AG08396 (cell line): ENCODE measurements at regions not wholly inside any gene's neighbourhood (a gene's known extent, or its start where the extent isn't known, plus 50 kb on each side); places are given as distances from the start of the nearest gene placed in this dataset.

ENCODE experiments used
- DNase-seq: peaks from one replicate; pipeline ENCODE4 v3.0.0; 2012; ENCODE audit warnings: low spot score, mixed read lengths

GRCh38 chr21:24729568-24729967 lies 877.7 kb downstream of the MRPL39 start:
- peak; percentile 5 for DNase-seq

- peak; percentile 2 for DNase-seq
These were observed 879.4 kb downstream of the MRPL39 start for GRCh38 chr21:24727803-24728440.

- DNase-seq, result no peak
These were observed 890.9 kb downstream of the MRPL39 start for GRCh38 chr21:24716281-24716918.

- DNase-seq, result no peak
These were observed 892.6 kb downstream of the MRPL39 start for GRCh38 chr21:24714646-24715200.

GRCh38 chr21:24705201-24705600 lies 902.1 kb downstream of the MRPL39 start:
- DNase-seq, result no peak

- DNase-seq, result no peak
These were observed 913.5 kb downstream of the MRPL39 start for GRCh38 chr21:24693779-24694178.

GRCh38 chr21:24681456-24681855 lies 925.8 kb downstream of the MRPL39 start:
- DNase-seq, result no peak

- DNase-seq, result no peak
These were observed 935.4 kb downstream of the MRPL39 start for GRCh38 chr21:24671901-24672300.

- no peak for DNase-seq
These were observed 948.4 kb downstream of the MRPL39 start for GRCh38 chr21:24658926-24659325.

- no peak for DNase-seq
These were observed 949.3 kb downstream of the MRPL39 start for GRCh38 chr21:24658026-24658425.

GRCh38 chr21:24649691-24650090 lies 957.6 kb downstream of the MRPL39 start:
- DNase-seq, result no peak

- DNase-seq, result no peak
These were observed 970.6 kb downstream of the MRPL39 start for GRCh38 chr21:24636696-24637095.

- DNase-seq, result no peak
These were observed 972.5 kb downstream of the MRPL39 start for GRCh38 chr21:24634749-24635148.

GRCh38 chr21:24628536-24628935 lies 978.7 kb downstream of the MRPL39 start:
- DNase-seq, result no peak

GRCh38 chr21:24628046-24628445 lies 979.2 kb downstream of the MRPL39 start:
- DNase-seq, result no peak

GRCh38 chr21:24617819-24618218 lies 989.5 kb downstream of the MRPL39 start:
- no peak for DNase-seq

GRCh38 chr21:24594082-24594481 lies 1013.2 kb downstream of the MRPL39 start:
- DNase-seq, result no peak

GRCh38 chr21:24590261-24590660 lies 1017.0 kb downstream of the MRPL39 start:
- DNase-seq, result no peak

GRCh38 chr21:24583473-24583872 lies 1023.8 kb downstream of the MRPL39 start:
- no peak for DNase-seq

- DNase-seq, result no peak
These were observed 1030.0 kb downstream of the MRPL39 start for GRCh38 chr21:24577301-24577700.

GRCh38 chr21:24561291-24561690 lies 1046.0 kb downstream of the MRPL39 start:
- no peak for DNase-seq

- DNase-seq, result no peak
These were observed 1054.8 kb downstream of the MRPL39 start for GRCh38 chr21:24552491-24552890.

GRCh38 chr21:24545807-24546361 lies 1061.4 kb downstream of the MRPL39 start:
- DNase-seq, result no peak
